Activated CD4-positive, alpha-beta T cell treated with anti-CD3 and anti-CD28 coated beads, Interleukin-2, Interleukin-6, amounts not matched to agents 100 ng/mL and 50 ng/mL, durations not matched to agents 16 hours and 8 hours (primary cell): ENCODE measurements at regions not wholly inside any gene's neighbourhood (a gene's known extent, or its start where the extent isn't known, plus 50 kb on each side); places are given as distances from the start of the nearest gene placed in this dataset.

ENCODE experiments used
- DNase-seq: peaks from one replicate; pipeline ENCODE4 v3.0.0-alpha.2; 2020

- no peak for DNase-seq
These were observed 523.5 kb upstream of the SEMA6A start for GRCh38 chr5:117098094-117098493.

GRCh38 chr5:117095346-117096332 lies 521.0 kb upstream of the SEMA6A start:
- DNase-seq, result no peak

GRCh38 chr5:117094114-117094815 lies 519.6 kb upstream of the SEMA6A start:
- no peak for DNase-seq

GRCh38 chr5:117093653-117094052 lies 519.0 kb upstream of the SEMA6A start:
- DNase-seq, result no peak

- DNase-seq, result no peak
These were observed 514.4 kb upstream of the SEMA6A start for GRCh38 chr5:117089001-117089400.

- DNase-seq, result no peak
These were observed 513.6 kb upstream of the SEMA6A start for GRCh38 chr5:117088176-117088575.

- no peak for DNase-seq
These were observed 509.4 kb upstream of the SEMA6A start for GRCh38 chr5:117084067-117084466.

GRCh38 chr5:117082977-117083376 lies 508.4 kb upstream of the SEMA6A start:
- DNase-seq, result no peak

- DNase-seq, result no peak
These were observed 502.5 kb upstream of the SEMA6A start for GRCh38 chr5:117077142-117077541.

- no peak for DNase-seq
These were observed 497.8 kb upstream of the SEMA6A start for GRCh38 chr5:117072439-117072838.

GRCh38 chr5:117065800-117066199 lies 491.2 kb upstream of the SEMA6A start:
- no peak for DNase-seq

- no peak for DNase-seq
These were observed 490.5 kb upstream of the SEMA6A start for GRCh38 chr5:117065161-117065560.

- no peak for DNase-seq
These were observed 485.5 kb upstream of the SEMA6A start for GRCh38 chr5:117060099-117060498.

GRCh38 chr5:117058740-117059139 lies 484.1 kb upstream of the SEMA6A start:
- DNase-seq, result no peak

- DNase-seq, result no peak
These were observed 480.9 kb upstream of the SEMA6A start for GRCh38 chr5:117055517-117055916.

GRCh38 chr5:117054911-117055310 lies 480.3 kb upstream of the SEMA6A start:
- no peak for DNase-seq

GRCh38 chr5:117054141-117054540 lies 479.5 kb upstream of the SEMA6A start:
- no peak for DNase-seq

GRCh38 chr5:117041926-117042595 lies 467.4 kb upstream of the SEMA6A start:
- no peak for DNase-seq

- no peak for DNase-seq
These were observed 464.4 kb upstream of the SEMA6A start for GRCh38 chr5:117039035-117039434.

- no peak for DNase-seq
These were observed 452.8 kb upstream of the SEMA6A start for GRCh38 chr5:117027384-117027783.

GRCh38 chr5:117020999-117021398 lies 446.4 kb upstream of the SEMA6A start:
- no peak for DNase-seq

- no peak for DNase-seq
These were observed 438.8 kb upstream of the SEMA6A start for GRCh38 chr5:117013280-117013877.

GRCh38 chr5:117010574-117010973 lies 436.0 kb upstream of the SEMA6A start:
- DNase-seq, result no peak
